ENCODE measurements at regions not wholly inside any gene's neighbourhood (a gene's known extent, or its start where the extent isn't known, plus 50 kb on each side); places are given as distances from the start of the nearest gene placed in this dataset.
A peak's percentile ranks its signal among the peaks of the same experiment; 100 is the strongest.
"Not testable (repeated sequence)": the region's sequence is repeated elsewhere in the genome, so short reads cannot be mapped to it uniquely, and the experiment has no call there.

DNA sequence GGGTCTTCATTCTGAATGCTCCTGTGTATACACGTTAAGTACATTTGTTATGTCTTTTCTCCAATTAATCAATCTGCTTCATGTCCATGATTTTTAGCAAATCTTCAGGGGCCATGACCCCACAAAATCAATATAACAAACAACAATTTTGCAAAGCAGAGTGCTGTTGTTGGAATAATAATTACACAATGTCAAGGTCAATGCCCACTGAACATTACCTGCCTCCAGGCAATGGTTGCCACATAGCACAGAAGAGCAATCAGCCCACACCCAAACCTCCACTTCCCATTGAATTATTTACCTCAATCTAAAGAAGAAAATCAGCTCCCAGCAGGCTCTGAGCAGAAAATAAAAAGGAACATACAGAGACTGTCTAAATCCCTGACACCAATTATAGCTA, 208.8 kb upstream of the USP9Y start:
- no peak overlapping the region for H3K27ac ChIP-seq
- in situ Hi-C loops (cut with MboI) = no loop called here
- H3K4me2 ChIP-seq (ENCODE audit: unreplicated experiment) = no peak overlapping the region
- H3K27me3 ChIP-seq (replicated peaks; ENCODE audit: insufficient read depth) = no peaks in the 10 kb centered on the region
- no peak overlapping the region for H2AFZ ChIP-seq
- no peaks in the 10 kb centered on the region for H4K20me1 ChIP-seq (ENCODE audit: insufficient read depth)
- no peaks in the 10 kb centered on the region for H3K9me2 ChIP-seq (ENCODE audit: insufficient read depth)
- no peaks in the 10 kb centered on the region for H3F3A ChIP-seq (ENCODE audit: insufficient read depth)
- H3K9me3 ChIP-seq (ENCODE audit: low read depth) = no peaks in the 10 kb centered on the region
- TF ChIP-seq EZH2phosphoT487 (IDR thresholded peaks at IDR 0.05; ENCODE audit: insufficient read depth, low read depth) (no peak), EZH2 (IDR thresholded peaks at IDR 0.05; ENCODE audit: insufficient read depth, poor library complexity, severe bottlenecking) (no peak)
- H3K4me3 ChIP-seq = no peak overlapping the region
- 94 to 100% methylated on average over 1 of the region's 1 CpG for WGBS, 2 experiments (ENCODE audit: low coverage in 1 of 2, low lambda C conversion rate in 2 of 2, missing lambda C conversion rate in 2 of 2)
- peaks cover 3% of the 10 kb centered on the region; the same call in 1 of the 2 replicates for H3K4me1 ChIP-seq (ENCODE audit: insufficient read depth)
- H3K9ac ChIP-seq = no peak overlapping the region
- no peak for DNase-seq
- no peaks in the 10 kb centered on the region for H3K36me3 ChIP-seq (ENCODE audit: low read depth)
- H3K79me2 ChIP-seq (ENCODE audit: insufficient read depth) = no peaks in the 10 kb centered on the region

DNA sequence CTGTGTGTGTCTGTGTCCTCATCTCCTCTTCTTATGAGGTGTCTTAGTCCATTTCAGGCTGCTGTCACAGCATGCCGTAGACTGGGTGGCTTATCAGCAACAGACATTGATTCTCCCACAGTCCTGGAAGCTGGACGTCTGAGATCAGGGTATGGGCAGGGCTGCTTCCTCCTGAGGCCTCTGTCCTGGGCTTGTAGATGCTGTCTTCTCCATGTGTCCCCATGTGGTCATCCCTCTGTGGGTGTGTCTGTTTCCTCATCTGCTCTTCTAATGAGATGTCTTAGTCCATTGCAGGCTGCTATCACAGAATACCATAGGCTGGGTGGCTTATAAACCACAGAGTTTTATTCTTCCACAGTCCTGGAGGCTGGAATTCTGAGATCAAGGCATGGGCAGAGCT, 205.0 kb upstream of the USP9Y start:
- no peak overlapping the region for H3K4me2 ChIP-seq (ENCODE audit: unreplicated experiment)
- H3K9ac ChIP-seq = no peak overlapping the region
- no peak overlapping the region for H3K4me3 ChIP-seq
- in situ Hi-C loops (cut with MboI) = no loop called here
- no peak for DNase-seq
- no peaks in the 10 kb centered on the region for H3K9me3 ChIP-seq (ENCODE audit: low read depth)
- no peaks in the 10 kb centered on the region for H3K79me2 ChIP-seq (ENCODE audit: insufficient read depth)
- H2AFZ ChIP-seq = no peak overlapping the region
- H3K36me3 ChIP-seq (ENCODE audit: low read depth) = no peaks in the 10 kb centered on the region
- H3F3A ChIP-seq (ENCODE audit: insufficient read depth) = no peaks in the 10 kb centered on the region
- 43 to 56% methylated on average over 1 to 2 of the region's 2 CpGs for WGBS, 2 experiments (ENCODE audit: low coverage in 1 of 2, low lambda C conversion rate in 2 of 2, missing lambda C conversion rate in 2 of 2)
- H3K9me2 ChIP-seq (ENCODE audit: insufficient read depth) = no peaks in the 10 kb centered on the region
- no peak overlapping the region for H3K27ac ChIP-seq
- H3K4me1 ChIP-seq (ENCODE audit: insufficient read depth) = peaks cover 2% of the 10 kb centered on the region; the same call in 1 of the 2 replicates
- TF ChIP-seq EZH2 (IDR thresholded peaks at IDR 0.05; ENCODE audit: insufficient read depth, poor library complexity, severe bottlenecking) = no peak
- no peak for TF ChIP-seq EZH2phosphoT487 (IDR thresholded peaks at IDR 0.05; ENCODE audit: insufficient read depth, low read depth)
- no peaks in the 10 kb centered on the region for H3K27me3 ChIP-seq (replicated peaks; ENCODE audit: insufficient read depth)
- H4K20me1 ChIP-seq (ENCODE audit: insufficient read depth) = no peaks in the 10 kb centered on the region

DNA sequence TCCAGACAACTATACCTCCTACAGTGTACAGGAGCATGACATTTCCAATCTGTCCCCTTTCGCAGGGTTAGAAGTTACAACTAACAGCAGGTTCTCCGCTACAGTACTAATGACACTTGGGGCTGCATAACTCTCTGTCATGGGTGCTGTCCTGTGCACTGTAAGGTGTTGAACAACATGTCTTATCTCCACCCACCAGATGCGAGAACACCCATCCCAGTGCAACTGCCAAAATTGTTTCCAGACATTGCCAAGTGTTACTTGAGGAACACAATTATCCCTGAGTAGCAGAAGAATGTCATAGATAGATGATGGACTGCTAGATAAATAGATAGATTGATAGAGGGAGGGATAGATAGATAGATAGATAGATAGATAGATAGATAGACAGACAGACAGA, 200.9 kb upstream of the USP9Y start:
- Histone ChIP-seq H2AFZ (no peak overlapping the region), H3K36me3 (ENCODE audit: low read depth) (no peaks in the 10 kb centered on the region), H3K4me3 (no peak overlapping the region), H4K20me1 (ENCODE audit: insufficient read depth) (no peaks in the 10 kb centered on the region), H3K4me1 (ENCODE audit: insufficient read depth) (peaks cover 7% of the 10 kb centered on the region; the same call in 1 of the 2 replicates), H3F3A (ENCODE audit: insufficient read depth) (no peaks in the 10 kb centered on the region), H3K9ac (no peak overlapping the region), H3K9me2 (ENCODE audit: insufficient read depth) (no peaks in the 10 kb centered on the region), H3K27me3 (replicated peaks; ENCODE audit: insufficient read depth) (no peaks in the 10 kb centered on the region), H3K9me3 (ENCODE audit: low read depth) (no peaks in the 10 kb centered on the region), H3K79me2 (ENCODE audit: insufficient read depth) (no peaks in the 10 kb centered on the region), H3K27ac (no peak overlapping the region), H3K4me2 (ENCODE audit: unreplicated experiment) (no peak overlapping the region)
- no peak for DNase-seq
- WGBS, 2 experiments (ENCODE audit: low coverage in 1 of 2, low lambda C conversion rate in 2 of 2, missing lambda C conversion rate in 2 of 2) = 65 to 74% methylated on average over 3 of the region's 3 CpGs
- in situ Hi-C loops (cut with MboI) = no loop called here
- TF ChIP-seq EZH2phosphoT487 (IDR thresholded peaks at IDR 0.05; ENCODE audit: insufficient read depth, low read depth) (no peak), EZH2 (IDR thresholded peaks at IDR 0.05; ENCODE audit: insufficient read depth, poor library complexity, severe bottlenecking) (no peak)

DNA sequence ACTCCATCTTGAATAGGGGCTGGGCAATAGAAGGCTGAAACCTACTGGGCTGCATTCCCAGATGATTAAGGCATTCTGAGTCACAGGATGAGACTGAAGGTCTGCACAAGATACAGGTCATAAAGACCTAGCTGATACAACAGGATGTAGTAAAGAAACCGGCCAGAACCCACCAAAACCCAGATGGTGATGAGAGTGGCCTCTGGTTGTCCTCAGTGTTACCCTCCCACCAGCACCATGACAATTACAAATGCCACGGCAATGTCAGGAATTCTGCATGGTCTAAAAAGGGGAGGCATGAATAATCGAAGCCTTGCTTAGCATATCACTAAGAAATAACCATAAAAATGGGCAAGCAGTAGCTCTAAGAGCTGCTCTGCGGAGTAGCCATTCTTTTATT, 197.0 kb upstream of the USP9Y start:
- H3K9ac ChIP-seq; H3K36me3 ChIP-seq (ENCODE audit: low read depth); H3K27me3 ChIP-seq (replicated peaks; ENCODE audit: insufficient read depth); H3K9me3 ChIP-seq (ENCODE audit: low read depth); H3K4me1 ChIP-seq (ENCODE audit: insufficient read depth); H3K4me3 ChIP-seq; in situ Hi-C loops (cut with MboI); H3F3A ChIP-seq (ENCODE audit: insufficient read depth); H3K79me2 ChIP-seq (ENCODE audit: insufficient read depth); H3K9me2 ChIP-seq (ENCODE audit: insufficient read depth); H4K20me1 ChIP-seq (ENCODE audit: insufficient read depth); H2AFZ ChIP-seq: not testable (repeated sequence)
- WGBS, 2 experiments (ENCODE audit: low coverage in 1 of 2, low lambda C conversion rate in 2 of 2, missing lambda C conversion rate in 2 of 2) = 4 to 14% methylated on average over 4 of the region's 4 CpGs
- H3K27ac ChIP-seq = 0 out of 2 replicates have a peak overlapping the region, but pooled peaks have one; percentile 35
- peak overlapping the region; percentile 61 for H3K4me2 ChIP-seq (ENCODE audit: unreplicated experiment)
- DNase-seq = peak; percentile 55

DNA sequence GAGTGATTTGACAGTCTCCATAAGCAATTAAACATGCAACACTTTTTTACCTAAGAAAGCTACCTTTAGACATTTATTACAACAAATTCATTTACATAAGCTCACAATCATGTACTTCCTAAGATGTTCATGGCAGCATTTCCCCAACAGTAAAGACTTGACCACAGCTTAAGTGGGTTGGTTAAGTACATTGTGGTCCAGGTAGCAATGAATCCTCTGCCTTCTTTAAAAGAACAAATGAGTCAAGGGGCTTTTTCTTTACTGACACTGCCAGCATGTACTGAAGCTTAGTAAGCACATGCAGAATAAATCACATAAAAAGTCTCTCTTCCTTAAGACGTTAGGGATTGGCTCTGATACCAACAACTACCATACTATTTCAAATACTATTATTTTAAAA, 183.7 kb upstream of the USP9Y start:
- no peaks in the 10 kb centered on the region for H3K9me3 ChIP-seq (ENCODE audit: low read depth)
- no peak overlapping the region for H2AFZ ChIP-seq
- no peaks in the 10 kb centered on the region for H3K9me2 ChIP-seq (ENCODE audit: insufficient read depth)
- H3K4me1 ChIP-seq (ENCODE audit: insufficient read depth) = no peaks in the 10 kb centered on the region
- WGBS, 2 experiments (ENCODE audit: low coverage in 1 of 2, low lambda C conversion rate in 2 of 2, missing lambda C conversion rate in 2 of 2) = 0 to 12% methylated on average over 1 of the region's 1 CpG
- no peaks in the 10 kb centered on the region for H3F3A ChIP-seq (ENCODE audit: insufficient read depth)
- H3K27ac ChIP-seq = no peak overlapping the region
- DNase-seq = no peak
- no peak overlapping the region for H3K4me2 ChIP-seq (ENCODE audit: unreplicated experiment)
- H3K27me3 ChIP-seq (replicated peaks; ENCODE audit: insufficient read depth) = no peaks in the 10 kb centered on the region
- H3K36me3 ChIP-seq (ENCODE audit: low read depth) = no peaks in the 10 kb centered on the region
- in situ Hi-C loops (cut with MboI) = no loop called here
- TF ChIP-seq EZH2phosphoT487 (IDR thresholded peaks at IDR 0.05; ENCODE audit: insufficient read depth, low read depth) (no peak), EZH2 (IDR thresholded peaks at IDR 0.05; ENCODE audit: insufficient read depth, poor library complexity, severe bottlenecking) (no peak)
- no peaks in the 10 kb centered on the region for H4K20me1 ChIP-seq (ENCODE audit: insufficient read depth)
- no peaks in the 10 kb centered on the region for H3K79me2 ChIP-seq (ENCODE audit: insufficient read depth)
- H3K4me3 ChIP-seq = no peak overlapping the region
- no peak overlapping the region for H3K9ac ChIP-seq

All from GM23248 (cell line).